OCI-LY7 (cell line): ENCODE measurements at regions not wholly inside any gene's neighbourhood (a gene's known extent, or its start where the extent isn't known, plus 50 kb on each side); places are given as distances from the start of the nearest gene placed in this dataset.

ENCODE experiments used
- BruUV-seq: library from RNA; stranded (reverse); fragments of 400-500 nt; replicated peaks from 2 replicates; lab custom pipeline; 2021; lab: Mats Ljungman, UMichigan
- CTCF ChIA-PET: fragments of 300-600 bp; sonication (Branson Sonifier 250); formaldehyde crosslinking; loops from one replicate; lab custom pipeline; 2022; ENCODE audit warnings: antibody characterized with exemption; ENCODE audit not compliant: unreplicated experiment; lab: Charles Lee
- POLR2A ChIA-PET: fragments of 300-600 bp; sonication (Branson Sonifier 250); formaldehyde crosslinking; loops from one replicate; lab custom pipeline; 2022; ENCODE audit warnings: antibody characterized with exemption; lab: Charles Lee
- DNase-seq: peaks from one replicate; pipeline ENCODE4 v3.0.0-alpha.2; 2015; ENCODE audit warnings: low spot score
- H2AFZ ChIP-seq: fragments of 200-600 bp; sonication (generic), shearing (Covaris generic); 2 replicates; pipeline ENCODE4 v1.6.1; 2014; ENCODE audit warnings: mild to moderate bottlenecking, antibody characterized with exemption, low read length, moderate library complexity
- H3K27ac ChIP-seq: fragments of 200-600 bp; sonication (generic); 2 replicates; pipeline ENCODE4 v1.5.1; 2014; ENCODE audit warnings: mixed run types, low read depth, mild to moderate bottlenecking, moderate library complexity, low read length, inconsistent platforms; ENCODE audit not compliant: poor library complexity, severe bottlenecking
- H3K36me3 ChIP-seq: fragments of 200-600 bp; sonication (generic); 2 replicates; pipeline ENCODE4 v1.6.1; 2014; ENCODE audit warnings: mild to moderate bottlenecking, antibody characterized with exemption, low read length, moderate library complexity, mixed read lengths; ENCODE audit not compliant: insufficient read depth
- H3K4me1 ChIP-seq: fragments of 200-600 bp; sonication (generic); 2 replicates; pipeline ENCODE4 v1.5.1; 2014; ENCODE audit warnings: mild to moderate bottlenecking, low read length; ENCODE audit not compliant: insufficient read depth, poor library complexity, severe bottlenecking
- H3K4me2 ChIP-seq: fragments of 200-600 bp; sonication (generic); 2 replicates; pipeline ENCODE4 v1.6.1; 2014; ENCODE audit warnings: mild to moderate bottlenecking, low read length
- H3K4me3 ChIP-seq: fragments of 200-600 bp; sonication (generic); 2 replicates; pipeline ENCODE4 v1.5.1; 2014; ENCODE audit warnings: mild to moderate bottlenecking, low read depth, low read length; ENCODE audit not compliant: poor library complexity, severe bottlenecking
- H3K79me2 ChIP-seq: fragments of 200-600 bp; sonication (generic); 2 replicates; pipeline ENCODE4 v1.6.1; 2016; ENCODE audit warnings: low read depth, mild to moderate bottlenecking, low read length, moderate library complexity, mixed read lengths; ENCODE audit not compliant: insufficient read depth
- H3K9me2 ChIP-seq: fragments of 200-600 bp; sonication (generic); 2 replicates; pipeline ENCODE4 v1.6.1; 2016; ENCODE audit warnings: mild to moderate bottlenecking, low read length, mixed read lengths; ENCODE audit not compliant: insufficient read depth
- H3K9me3 ChIP-seq: fragments of 200-600 bp; sonication (generic); 2 replicates; pipeline ENCODE4 v1.6.1; 2014; ENCODE audit warnings: mild to moderate bottlenecking, mixed run types, low read length, mixed read lengths
- H4K20me1 ChIP-seq: fragments of 200-600 bp; sonication (generic); 2 replicates; pipeline ENCODE4 v1.6.1; 2014; ENCODE audit warnings: mild to moderate bottlenecking, antibody characterized with exemption, low read length, moderate library complexity, mixed read lengths; ENCODE audit not compliant: insufficient read depth
- EZH2phosphoT487 ChIP-seq: fragments of 200-600 bp; sonication (generic); IDR thresholded peaks from 2 replicates; pipeline ENCODE4 v1.6.1; 2018; ENCODE audit warnings: low read depth, borderline replicate concordance, mild to moderate bottlenecking, mixed run types, antibody characterized with exemption, low read length, moderate library complexity, mixed read lengths
- intact Hi-C: fragments of 100-400 bp; cut with micrococcal nuclease; formaldehyde crosslinking; loops from one replicate; pipeline ENCODE4 v1.10.0; 2022; ENCODE audit not compliant: unreplicated experiment
- TF ChIP-seq, protein P1 (sequence below): fragments of 200-600 bp; sonication (generic); conservative IDR thresholded peaks from 2 replicates; pipeline ENCODE4 v1.5.1; 2014; ENCODE audit warnings: mild to moderate bottlenecking, antibody characterized with exemption, low read length, moderate library complexity, mixed read lengths

DNA sequence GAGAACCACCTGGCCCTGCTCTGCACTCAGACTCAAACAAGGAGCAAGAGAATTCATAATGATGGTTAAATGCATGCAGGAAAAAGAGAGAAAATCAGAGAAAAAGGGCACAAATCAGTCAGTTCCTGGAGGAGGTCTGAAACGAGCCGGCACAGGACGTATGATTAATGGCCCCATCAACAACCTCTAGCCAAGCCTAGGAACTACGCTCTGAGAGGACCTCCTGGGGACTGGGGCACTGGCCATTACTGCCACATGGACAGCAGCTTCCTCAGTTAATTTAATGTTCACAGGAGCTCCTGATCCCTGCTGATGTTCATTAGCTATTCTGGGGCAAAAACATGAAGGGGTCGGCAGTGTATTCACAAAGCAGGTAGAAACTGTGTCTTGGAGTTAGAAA lies 238.1 kb downstream of the MED10 start:
- no peaks in the 10 kb centered on the region for H3K36me3 ChIP-seq
- no peaks in the 10 kb centered on the region for H3K79me2 ChIP-seq
- intact Hi-C loops = no loop called here
- peaks cover 16% of the 10 kb centered on the region for H3K4me1 ChIP-seq
- no peaks in the 10 kb centered on the region for H3K9me2 ChIP-seq
- H3K27ac ChIP-seq = no peak overlapping the region
- no TSS peak for BruUV-seq
- ChIA-PET CTCF (no interaction called here), POLR2A (interaction anchor here (0.5 to 1.1 kb wide), 3 partner anchors 35 to 716 kb away, joined by 3 read pairs; no protein-coding TSS in a partner anchor)
- H4K20me1 ChIP-seq = no peaks in the 10 kb centered on the region
- no peak for DNase-seq
- no peak overlapping the region for H3K4me3 ChIP-seq
- H2AFZ ChIP-seq = no peak overlapping the region
- no peaks in the 10 kb centered on the region for H3K9me3 ChIP-seq
- no peak overlapping the region for H3K4me2 ChIP-seq
- TF ChIP-seq EZH2phosphoT487 = no peak
- TF ChIP-seq, protein P1, sequence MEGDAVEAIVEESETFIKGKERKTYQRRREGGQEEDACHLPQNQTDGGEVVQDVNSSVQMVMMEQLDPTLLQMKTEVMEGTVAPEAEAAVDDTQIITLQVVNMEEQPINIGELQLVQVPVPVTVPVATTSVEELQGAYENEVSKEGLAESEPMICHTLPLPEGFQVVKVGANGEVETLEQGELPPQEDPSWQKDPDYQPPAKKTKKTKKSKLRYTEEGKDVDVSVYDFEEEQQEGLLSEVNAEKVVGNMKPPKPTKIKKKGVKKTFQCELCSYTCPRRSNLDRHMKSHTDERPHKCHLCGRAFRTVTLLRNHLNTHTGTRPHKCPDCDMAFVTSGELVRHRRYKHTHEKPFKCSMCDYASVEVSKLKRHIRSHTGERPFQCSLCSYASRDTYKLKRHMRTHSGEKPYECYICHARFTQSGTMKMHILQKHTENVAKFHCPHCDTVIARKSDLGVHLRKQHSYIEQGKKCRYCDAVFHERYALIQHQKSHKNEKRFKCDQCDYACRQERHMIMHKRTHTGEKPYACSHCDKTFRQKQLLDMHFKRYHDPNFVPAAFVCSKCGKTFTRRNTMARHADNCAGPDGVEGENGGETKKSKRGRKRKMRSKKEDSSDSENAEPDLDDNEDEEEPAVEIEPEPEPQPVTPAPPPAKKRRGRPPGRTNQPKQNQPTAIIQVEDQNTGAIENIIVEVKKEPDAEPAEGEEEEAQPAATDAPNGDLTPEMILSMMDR = no peak

- POLR2A ChIA-PET = interaction anchor here (0.6 to 1.0 kb wide), 3 partner anchors 20 to 243 kb away, joined by 3 to 4 read pairs (median 3); partner anchors contain the start of gene MED10
- H2AFZ ChIP-seq = no peak overlapping the region
Measured at GRCh38 chr5:6135977-6136376, 242.4 kb downstream of the MED10 start.

DNA sequence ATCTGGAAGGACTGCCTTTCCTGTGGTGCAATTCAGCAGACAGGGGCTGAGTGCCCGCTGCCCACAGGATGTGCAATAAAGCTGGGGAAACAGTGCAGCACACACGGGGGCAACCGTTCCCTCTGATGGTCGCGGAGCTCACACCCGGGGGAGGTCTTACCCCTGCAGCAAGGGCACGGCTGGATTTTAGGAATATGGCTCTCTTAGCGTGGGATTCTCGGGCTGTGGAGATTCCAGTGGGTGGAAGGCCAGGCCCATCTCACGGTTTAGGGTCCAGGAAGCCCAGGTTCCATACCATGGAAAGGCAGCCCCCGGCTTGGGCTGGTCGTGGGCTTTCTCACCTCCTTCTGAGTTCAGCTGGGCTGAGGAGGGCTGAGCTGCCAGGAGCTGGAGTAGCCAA lies 244.1 kb downstream of the MED10 start:
- ChIA-PET POLR2A (interaction anchor here (1.0 kb wide), 1 partner anchor 8 kb away, joined by 3 read pairs; no protein-coding TSS in a partner anchor), CTCF (interaction anchor here (0.6 kb wide), 1 partner anchor 243 kb away, joined by 3 read pairs; no protein-coding TSS in a partner anchor)
- Histone ChIP-seq H3K4me1 (peaks cover 16% of the 10 kb centered on the region), H3K4me3 (no peak overlapping the region), H4K20me1 (no peaks in the 10 kb centered on the region), H3K36me3 (no peaks in the 10 kb centered on the region), H2AFZ (no peak overlapping the region), H3K9me3 (no peaks in the 10 kb centered on the region), H3K4me2 (no peak overlapping the region), H3K9me2 (no peaks in the 10 kb centered on the region), H3K27ac (no peak overlapping the region), H3K79me2 (no peaks in the 10 kb centered on the region)
- DNase-seq = no peak
- no peak for TF ChIP-seq EZH2phosphoT487
- TF ChIP-seq, protein P1 = no peak
- BruUV-seq = no TSS peak
- intact Hi-C loops = no loop called here

More at GRCh38 chr5:6135977-6136376, 242.4 kb downstream of the MED10 start:
- DNase-seq = peak; percentile 84
- no peaks in the 10 kb centered on the region for H3K9me2 ChIP-seq
- H3K4me3 ChIP-seq = peak overlapping the region; percentile 30
- CTCF ChIA-PET = interaction anchor here (1.0 kb wide), 1 partner anchor 51 kb away, joined by 4 read pairs; no protein-coding TSS in a partner anchor
- H3K9me3 ChIP-seq = no peaks in the 10 kb centered on the region
- peak overlapping the region; percentile 56 for H3K4me2 ChIP-seq
- peaks cover 16% of the 10 kb centered on the region for H3K4me1 ChIP-seq
- no peaks in the 10 kb centered on the region for H4K20me1 ChIP-seq
- TF ChIP-seq EZH2phosphoT487 = no peak
- TF ChIP-seq, protein P1 = no peak
- BruUV-seq = no TSS peak
- intact Hi-C loops = loop anchor here (1.0 kb wide), 1 partner anchor 56 kb away; no protein-coding TSS in a partner anchor
- no peaks in the 10 kb centered on the region for H3K79me2 ChIP-seq
- no peaks in the 10 kb centered on the region for H3K36me3 ChIP-seq
- no peak overlapping the region for H3K27ac ChIP-seq
